Astrocyte of the cerebellum (primary cell): ENCODE measurements at regions not wholly inside any gene's neighbourhood (a gene's known extent, or its start where the extent isn't known, plus 50 kb on each side); places are given as distances from the start of the nearest gene placed in this dataset.

Experiments
- DNase-seq: peaks from one replicate; pipeline ENCODE4 v3.0.0-alpha.2; 2011; ENCODE audit warnings: low read depth
- H3K4me3 ChIP-seq: 2 replicates; pipeline ENCODE4 v1.5.1; 2011; ENCODE audit warnings: mild to moderate bottlenecking, low read depth, low read length, moderate library complexity
- in situ Hi-C: cut with HindIII; loops from 2 replicates; pipeline ENCODE4 v1.10.0; 2017; ENCODE audit warnings: low sequenced_read_pairs
- TF ChIP-seq, protein P1 (sequence below): IDR thresholded peaks from 2 replicates; pipeline ENCODE4 v1.5.1; 2012; ENCODE audit warnings: low read length, low read depth, moderate library complexity, mild to moderate bottlenecking; ENCODE audit errors: missing control alignments

DNA sequence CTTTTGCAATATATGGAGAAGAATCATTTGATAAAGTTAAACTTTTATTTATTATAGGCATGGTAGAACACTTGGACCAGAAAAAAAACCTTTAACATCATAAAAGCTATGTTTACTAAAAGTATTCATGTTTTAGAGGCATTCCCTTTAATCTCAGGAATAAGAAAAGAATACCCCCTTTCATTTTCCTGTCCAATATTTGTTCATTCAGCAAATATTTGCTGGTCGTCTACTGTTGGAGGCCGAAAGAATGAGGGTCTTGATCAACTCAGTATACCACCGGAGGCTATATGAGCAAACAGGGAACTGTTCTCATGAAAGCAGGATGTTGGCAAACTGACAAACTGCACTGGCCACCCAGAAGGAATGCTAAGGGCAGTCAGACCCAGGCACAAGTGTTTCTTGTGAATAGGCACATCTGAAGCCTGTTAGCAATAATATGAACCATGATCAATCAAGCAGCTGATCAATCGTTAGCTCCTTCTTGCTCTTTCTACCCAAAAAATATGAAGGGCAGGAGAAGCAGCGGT, 480.8 kb upstream of the FAT1 start:
- in situ Hi-C loops: no loop called here
- DNase-seq: no peak
- H3K4me3 ChIP-seq: no peak overlapping the region
- TF ChIP-seq, protein P1, sequence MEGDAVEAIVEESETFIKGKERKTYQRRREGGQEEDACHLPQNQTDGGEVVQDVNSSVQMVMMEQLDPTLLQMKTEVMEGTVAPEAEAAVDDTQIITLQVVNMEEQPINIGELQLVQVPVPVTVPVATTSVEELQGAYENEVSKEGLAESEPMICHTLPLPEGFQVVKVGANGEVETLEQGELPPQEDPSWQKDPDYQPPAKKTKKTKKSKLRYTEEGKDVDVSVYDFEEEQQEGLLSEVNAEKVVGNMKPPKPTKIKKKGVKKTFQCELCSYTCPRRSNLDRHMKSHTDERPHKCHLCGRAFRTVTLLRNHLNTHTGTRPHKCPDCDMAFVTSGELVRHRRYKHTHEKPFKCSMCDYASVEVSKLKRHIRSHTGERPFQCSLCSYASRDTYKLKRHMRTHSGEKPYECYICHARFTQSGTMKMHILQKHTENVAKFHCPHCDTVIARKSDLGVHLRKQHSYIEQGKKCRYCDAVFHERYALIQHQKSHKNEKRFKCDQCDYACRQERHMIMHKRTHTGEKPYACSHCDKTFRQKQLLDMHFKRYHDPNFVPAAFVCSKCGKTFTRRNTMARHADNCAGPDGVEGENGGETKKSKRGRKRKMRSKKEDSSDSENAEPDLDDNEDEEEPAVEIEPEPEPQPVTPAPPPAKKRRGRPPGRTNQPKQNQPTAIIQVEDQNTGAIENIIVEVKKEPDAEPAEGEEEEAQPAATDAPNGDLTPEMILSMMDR: no peak

DNA sequence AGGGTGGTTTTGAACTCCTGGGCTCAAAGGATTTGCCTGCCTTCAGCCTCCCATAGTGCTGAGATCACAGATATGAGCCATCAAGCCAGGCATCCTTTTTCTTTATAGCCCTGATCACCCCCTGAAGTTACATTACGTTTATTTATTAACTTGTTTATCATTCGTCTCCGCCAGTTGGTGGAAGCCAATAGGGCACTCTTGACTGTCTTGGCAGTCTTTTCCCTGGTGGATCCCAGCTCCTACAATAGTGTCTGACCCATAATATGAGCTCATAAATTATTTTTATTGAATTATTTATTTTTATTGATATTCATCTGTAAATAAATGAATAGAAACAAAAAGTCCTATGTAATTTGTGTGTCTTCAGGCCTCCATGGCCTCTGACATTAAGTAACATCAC, 484.3 kb upstream of the FAT1 start:
- DNase-seq: no peak
- H3K4me3 ChIP-seq: no peak overlapping the region
- in situ Hi-C loops: no loop called here
- TF ChIP-seq, protein P1: no peak

DNA sequence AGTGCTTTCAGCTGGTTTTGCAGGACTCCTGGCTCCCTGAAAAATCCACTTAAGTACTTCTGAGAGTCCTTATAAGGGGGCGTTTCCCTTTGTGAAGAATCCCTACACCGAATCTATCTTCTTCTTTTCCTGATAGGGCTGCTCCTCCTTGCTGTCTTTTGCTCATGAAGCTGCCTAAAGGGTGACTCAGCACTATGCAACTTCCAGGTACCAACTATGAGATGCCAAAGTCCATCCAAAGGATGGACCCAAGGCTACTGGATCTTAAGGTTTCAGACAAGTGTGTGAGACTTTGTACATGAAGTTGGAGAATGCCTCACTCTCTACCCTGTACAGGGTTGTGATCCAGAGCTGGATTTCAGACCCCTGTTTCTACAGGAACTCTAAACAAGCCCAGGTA, 485.0 kb upstream of the FAT1 start:
- TF ChIP-seq, protein P1: no peak
- in situ Hi-C loops: no loop called here
- no peak for DNase-seq
- no peak overlapping the region for H3K4me3 ChIP-seq

DNA sequence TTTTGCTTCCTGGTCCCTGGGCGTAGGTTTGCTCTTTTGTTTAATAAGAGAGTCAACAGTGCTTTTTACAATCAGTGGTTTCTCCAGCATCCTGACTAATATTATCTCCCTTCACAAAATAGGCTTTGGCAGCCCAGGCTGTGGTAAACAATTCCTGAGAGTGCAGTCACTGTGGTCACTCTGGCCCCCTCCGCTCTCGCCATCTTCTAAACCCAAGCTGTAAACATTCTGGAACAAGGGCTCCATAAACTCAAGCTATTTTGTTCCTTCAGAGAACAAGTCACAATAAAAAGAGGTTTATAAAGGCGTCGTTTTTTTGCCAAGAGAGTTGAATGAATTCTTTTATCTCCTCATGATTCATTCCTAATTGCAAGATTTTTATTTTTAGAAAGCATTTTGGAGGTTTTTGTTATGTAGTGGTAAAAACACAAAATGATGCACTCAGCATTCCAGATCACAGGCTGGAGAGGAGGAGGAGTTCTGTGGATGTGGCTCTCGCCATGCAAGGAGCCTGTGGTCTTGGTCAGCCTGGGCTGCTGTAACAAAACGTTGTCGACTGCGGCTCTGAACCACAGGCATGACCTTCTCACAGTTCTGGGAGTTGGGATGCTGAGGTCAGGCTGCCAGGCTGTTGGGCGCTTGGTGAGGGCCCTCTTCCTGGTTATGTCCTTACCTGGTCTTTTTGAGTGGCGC, 486.4 kb upstream of the FAT1 start:
- in situ Hi-C loops: no loop called here

DNA sequence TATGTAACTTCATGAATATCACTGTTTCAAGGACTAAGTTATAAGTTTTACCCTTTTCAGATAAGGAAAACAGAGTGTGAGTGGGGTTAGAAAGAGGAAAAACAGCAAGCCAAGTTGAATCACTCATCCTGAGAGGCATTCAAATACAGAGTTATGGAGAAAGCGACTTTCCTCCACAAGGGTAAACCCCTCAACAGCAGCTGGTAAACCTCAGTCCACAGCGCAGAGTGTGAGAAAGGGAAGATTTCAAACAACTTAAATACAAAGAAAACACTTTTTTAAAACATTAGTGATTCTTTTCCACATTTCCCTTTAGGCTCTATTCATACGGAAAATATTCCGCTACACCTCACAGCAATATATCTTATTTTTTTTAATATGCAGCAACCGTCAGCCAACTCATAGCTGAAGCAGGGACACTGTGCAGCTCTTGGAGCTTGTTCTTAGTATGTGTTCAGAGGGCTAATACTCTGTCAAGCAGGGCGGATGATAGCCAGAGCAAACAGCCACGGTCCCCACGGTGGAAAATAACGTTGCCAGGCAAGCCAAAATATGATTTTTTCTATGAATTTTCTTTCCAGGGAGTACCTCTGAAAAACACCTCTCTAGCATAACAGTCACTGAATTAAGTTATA, 488.9 kb upstream of the FAT1 start:
- H3K4me3 ChIP-seq: no peak overlapping the region
- no peak for DNase-seq
- in situ Hi-C loops: no loop called here
- TF ChIP-seq, protein P1: no peak

More for the DNA sequence above, 486.4 kb upstream of the FAT1 start:
- peak; percentile 84 for DNase-seq
- no peak overlapping the region for H3K4me3 ChIP-seq
- TF ChIP-seq, protein P1: no peak

DNA sequence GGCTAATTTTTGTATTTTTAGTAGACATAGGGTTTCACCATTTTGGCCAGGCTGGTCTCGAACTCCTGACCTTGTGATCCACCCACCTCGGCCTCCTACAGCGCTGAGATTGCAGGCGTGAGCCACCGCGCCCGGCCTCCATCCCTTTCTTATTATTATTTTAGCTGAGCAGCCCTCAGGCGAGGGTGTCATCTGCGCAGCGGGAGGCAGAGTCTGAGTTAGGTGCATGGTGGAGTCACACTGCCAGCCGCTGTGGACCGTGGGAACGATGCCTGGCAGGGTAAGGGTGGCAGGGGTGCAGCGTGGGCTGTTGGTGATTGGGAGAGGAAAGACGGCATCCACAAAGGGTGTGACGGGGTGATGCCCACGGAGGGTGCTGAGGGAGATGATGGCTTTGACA, 491.8 kb upstream of the FAT1 start:
- TF ChIP-seq, protein P1: no peak
- DNase-seq: no peak
- no peak overlapping the region for H3K4me3 ChIP-seq
- in situ Hi-C loops: no loop called here
